A549 (cell line): ENCODE measurements at regions not wholly inside any gene's neighbourhood (a gene's known extent, or its start where the extent isn't known, plus 50 kb on each side); places are given as distances from the start of the nearest gene placed in this dataset.

Experiments
- ATAC-seq, 2 experiments: fragments of 200-7000 bp in 1 of 2; fragments of >200 bp in 1 of 2; cut with Nextera tagmentation in 1 of 2; cut with Tn5 transposase in 1 of 2; 3 replicates each; pipeline versions ENCODE4 v1.8.0 to v1.9.1; 2018 to 2020; ENCODE audit warnings: mild to moderate bottlenecking in 1 of 2, moderate library complexity in 1 of 2
- CTCF ChIA-PET: fragments of 300-600 bp; sonication (Branson Sonifier 250); formaldehyde crosslinking; extraction: SDS; loops from one replicate; lab custom pipeline; 2021; ENCODE audit warnings: antibody characterized with exemption, inconsistent platforms; lab: Yijun Ruan, JAX
- POLR2A ChIA-PET: fragments of 350-600 bp; formaldehyde crosslinking; extraction: SDS; loops from one replicate; lab custom pipeline; 2021; ENCODE audit warnings: antibody characterized with exemption, inconsistent platforms; lab: Yijun Ruan, JAX
- DNase-seq, 2 experiments: peaks; one replicate each; pipeline versions ENCODE4 v3.0.0 to v3.0.0-alpha.2; 2011 to 2016; ENCODE audit warnings: low read depth in 1 of 2, low spot score in 1 of 2
- FAIRE-seq: peaks from 2 replicates; lab custom pipeline; 2011; peaks lifted over from hg19 to GRCh38; lab: Jason Lieb, UNC
- H3K27ac ChIP-seq, 2 experiments: fragments of >200 bp; sonication (Bioruptor Twin); formaldehyde crosslinking; 3 replicates each; pipeline ENCODE4 v1.5.1; 2016 to 2017
- H3K4me1 ChIP-seq: fragments of >200 bp; sonication (Bioruptor Twin); formaldehyde crosslinking; 3 replicates; pipeline ENCODE4 v1.6.1; 2016
- H3K4me2 ChIP-seq: fragments of >200 bp; sonication (Bioruptor Twin); formaldehyde crosslinking; 3 replicates; pipeline ENCODE4 v1.6.1; 2016
- H3K4me3 ChIP-seq: fragments of >200 bp; sonication (Bioruptor Twin); formaldehyde crosslinking; 3 replicates; pipeline ENCODE4 v1.5.1; 2016
- H3K9me3 ChIP-seq: fragments of >200 bp; sonication (Bioruptor Twin); formaldehyde crosslinking; 3 replicates; pipeline ENCODE4 v1.6.1; 2016
- BHLHE40 ChIP-seq: IDR thresholded peaks from 2 replicates; pipeline ENCODE4 v1.6.1; 2012; ENCODE audit warnings: low read depth, low read length, inconsistent platforms
- CBX2 ChIP-seq: fragments of 200-600 bp; sonication (generic); IDR thresholded peaks from 2 replicates; pipeline ENCODE4 v1.6.1; 2016; ENCODE audit warnings: low read depth, mild to moderate bottlenecking, borderline replicate concordance
- CHD2 ChIP-seq: fragments of 150-350 bp; IDR thresholded peaks from 2 replicates; pipeline ENCODE4 v1.6.1; 2014; ENCODE audit warnings: low read length; ENCODE audit not compliant: partially characterized antibody
- CTCF ChIP-seq: fragments of >200 bp; sonication (Bioruptor Twin); formaldehyde crosslinking; IDR thresholded peaks from 3 replicates; pipeline ENCODE4 v1.5.1; 2016
- EHF ChIP-seq: fragments of 250-450 bp; sonication (Bioruptor Pico); IDR thresholded peaks from 2 replicates; pipeline ENCODE4 v1.5.0; 2020; ENCODE audit warnings: mild to moderate bottlenecking
- EHMT2 ChIP-seq: fragments of 200-600 bp; sonication (generic); IDR thresholded peaks from 2 replicates; pipeline ENCODE4 v1.6.1; 2016; ENCODE audit warnings: antibody characterized with exemption, low read depth, mild to moderate bottlenecking, moderate library complexity
- ESRRA ChIP-seq: fragments of 150-350 bp; IDR thresholded peaks from 2 replicates; pipeline ENCODE4 v1.6.1; 2014; ENCODE audit warnings: mild to moderate bottlenecking, low read length, borderline replicate concordance
- GATA3 ChIP-seq: IDR thresholded peaks from 2 replicates; pipeline ENCODE4 v1.6.1; 2012; ENCODE audit warnings: borderline replicate concordance
- HDAC2 ChIP-seq: fragments of 200-600 bp; sonication (generic); IDR thresholded peaks from 2 replicates; pipeline ENCODE4 v1.6.1; 2016
- HMGXB4 ChIP-seq: fragments of 250-450 bp; sonication (Bioruptor Pico); IDR thresholded peaks from 2 replicates; pipeline ENCODE4 v1.5.0; 2021; ENCODE audit warnings: mild to moderate bottlenecking, moderate library complexity, borderline replicate concordance
- JUNB ChIP-seq: fragments of >200 bp; sonication (Bioruptor Twin); formaldehyde crosslinking; IDR thresholded peaks from 2 replicates; pipeline ENCODE4 v1.6.1; 2016
- KDM1A ChIP-seq: fragments of 200-600 bp; sonication (generic); IDR thresholded peaks from 2 replicates; pipeline ENCODE4 v1.6.1; 2016; ENCODE audit warnings: low read depth, mild to moderate bottlenecking
- KDM5A ChIP-seq: fragments of 200-600 bp; sonication (generic); IDR thresholded peaks from 2 replicates; pipeline ENCODE4 v1.6.1; 2016; ENCODE audit warnings: antibody characterized with exemption, mild to moderate bottlenecking
- MAFK ChIP-seq: fragments of 450-650 bp; IDR thresholded peaks from 2 replicates; pipeline ENCODE4 v1.6.1; 2014; ENCODE audit not compliant: partially characterized antibody
- MYC ChIP-seq: IDR thresholded peaks from 2 replicates; pipeline ENCODE4 v1.6.1; 2012; ENCODE audit warnings: mild to moderate bottlenecking, inconsistent platforms, low read length, improper control_type of control experiment, borderline replicate concordance
- NPAS2 ChIP-seq: fragments of 250-450 bp; sonication (Bioruptor Pico); IDR thresholded peaks from 2 replicates; pipeline ENCODE4 v1.8.0; 2022; ENCODE audit warnings: mild to moderate bottlenecking, moderate library complexity, borderline replicate concordance
- PBX3 ChIP-seq: IDR thresholded peaks from 2 replicates; pipeline ENCODE4 v1.6.1; 2012
- PHF8 ChIP-seq: fragments of 200-600 bp; sonication (generic); IDR thresholded peaks from 2 replicates; pipeline ENCODE4 v1.6.1; 2016; ENCODE audit warnings: low read depth, mild to moderate bottlenecking, antibody characterized with exemption, moderate library complexity, borderline replicate concordance
- POLR2A ChIP-seq: IDR thresholded peaks from 2 replicates; pipeline ENCODE4 v1.6.1; 2012; ENCODE audit warnings: mild to moderate bottlenecking, low read length
- RCOR1 ChIP-seq: fragments of 150-350 bp; IDR thresholded peaks from 2 replicates; pipeline ENCODE4 v1.6.1; 2014; ENCODE audit warnings: antibody characterized with exemption, low read length, low read depth
- RFX5 ChIP-seq: fragments of 450-650 bp; IDR thresholded peaks from 2 replicates; pipeline ENCODE4 v1.7.1; 2014; ENCODE audit warnings: antibody characterized with exemption, mild to moderate bottlenecking, moderate library complexity
- SMC3 ChIP-seq: fragments of >200 bp; sonication (Bioruptor Twin); formaldehyde crosslinking; IDR thresholded peaks from 3 replicates; pipeline ENCODE4 v1.6.1; 2018; ENCODE audit warnings: inconsistent platforms
- TP53 ChIP-seq: fragments of 250-450 bp; sonication (Bioruptor Pico); IDR thresholded peaks from 2 replicates; pipeline ENCODE4 v1.5.0; 2021; ENCODE audit warnings: mild to moderate bottlenecking, moderate library complexity
- USF2 ChIP-seq: fragments of 450-650 bp; IDR thresholded peaks from 2 replicates; pipeline ENCODE4 v1.6.1; 2014; ENCODE audit warnings: antibody characterized with exemption
- ZNF302 ChIP-seq: fragments of 250-450 bp; sonication (Bioruptor Pico); IDR thresholded peaks from 2 replicates; pipeline ENCODE4 v1.9.0; 2021; ENCODE audit warnings: inconsistent platforms, mild to moderate bottlenecking, moderate library complexity
- WGBS: methylation state at CpG from one replicate; pipeline ENCODE4 v1.1.6; 2017; ENCODE audit errors: missing lambda C conversion rate; 5-methylcytosine and 5-hydroxymethylcytosine counted together

- ATAC-seq (no peak), DNase-seq (no peak), FAIRE-seq (no peak)
- Histone ChIP-seq H3K4me1 (no peaks in the 10 kb centered on the region), H3K4me3 (no peak overlapping the region), H3K4me2 (no peak overlapping the region), H3K27ac (no peak overlapping the region), H3K9me3 (no peaks in the 10 kb centered on the region; the same call in 2 of the 3 replicates)
- ChIA-PET POLR2A (no interaction called here), CTCF (no interaction called here)
- WGBS = 22% methylated on average over 3 of the region's 3 CpGs
- no peak for TF ChIP-seq HDAC2
- no peak for TF ChIP-seq CBX2
- no peak for TF ChIP-seq USF2
- TF ChIP-seq PHF8 = no peak
- no peak for TF ChIP-seq KDM1A
- TF ChIP-seq PBX3 = no peak
- no peak for TF ChIP-seq CTCF
- no peak for TF ChIP-seq NPAS2
- no peak for TF ChIP-seq GATA3
- TF ChIP-seq ESRRA = no peak
Observed at GRCh38 chr12:61137677-61138414, 1122.4 kb upstream of the USP15 start.

- CTCF ChIA-PET = no interaction called here
- Histone ChIP-seq H3K4me1 (no peaks in the 10 kb centered on the region), H3K27ac (no peak overlapping the region), H3K4me2 (no peak overlapping the region), H3K9me3 (no peaks in the 10 kb centered on the region; the same call in 2 of the 3 replicates), H3K4me3 (no peak overlapping the region)
- no peak for DNase-seq
- FAIRE-seq = no peak
- POLR2A ChIA-PET = no interaction called here
- TF ChIP-seq MAFK = no peak
- TF ChIP-seq HMGXB4 (CRISPR knock-in tag) = no peak
- no peak for TF ChIP-seq TP53 (CRISPR knock-in tag)
- no peak for TF ChIP-seq NPAS2
- no peak for TF ChIP-seq SMC3
- TF ChIP-seq ZNF302 (CRISPR knock-in tag) = no peak
- TF ChIP-seq CHD2 = no peak
- TF ChIP-seq EHF (CRISPR knock-in tag) = no peak
- TF ChIP-seq RCOR1 = no peak
- no peak for TF ChIP-seq EHMT2
- TF ChIP-seq JUNB = no peak
- no peak for TF ChIP-seq RFX5
- no peak for TF ChIP-seq KDM5A
- no peak for TF ChIP-seq CTCF
- TF ChIP-seq MYC = no peak
- no peak for TF ChIP-seq POLR2A
- TF ChIP-seq BHLHE40 = no peak
- no peak for ATAC-seq
Observed at GRCh38 chr12:61138415-61138759, 1121.8 kb upstream of the USP15 start.
